Tibial nerve (tissue), 4 donors: ENCODE measurements at regions not wholly inside any gene's neighbourhood (a gene's known extent, or its start where the extent isn't known, plus 50 kb on each side); places are given as distances from the start of the nearest gene placed in this dataset.

ENCODE experiments used
- EP300 ChIP-seq, 2 donors: sonication (generic); formaldehyde crosslinking; IDR thresholded peaks; one replicate each; pipeline ENCODE4 v1.6.1; 2017; ENCODE audit warnings: antibody characterized with exemption in 2 of 2, mild to moderate bottlenecking in 1 of 2
- POLR2A ChIP-seq, 2 donors: fragments of 450-650 bp; IDR thresholded peaks; one replicate each; pipeline ENCODE4 v1.6.1; 2017; ENCODE audit warnings: antibody characterized with exemption in 2 of 2, mild to moderate bottlenecking in 2 of 2, moderate library complexity in 2 of 2
- TF ChIP-seq, protein P1 (sequence below), 5 experiments: fragments of 200-600 bp in 3 of 5; fragments of 450-650 bp in 2 of 5; sonication (generic) in 3 of 5; IDR thresholded peaks; one replicate each; pipeline ENCODE4 v1.5.1; 2016 to 2019; ENCODE audit warnings: antibody characterized with exemption in 5 of 5, mild to moderate bottlenecking in 3 of 5, moderate library complexity in 2 of 5

GRCh38 chr4:131093303-131093702 is 1997.4 kb downstream of the C4orf33 start:
- TF ChIP-seq, protein P1, sequence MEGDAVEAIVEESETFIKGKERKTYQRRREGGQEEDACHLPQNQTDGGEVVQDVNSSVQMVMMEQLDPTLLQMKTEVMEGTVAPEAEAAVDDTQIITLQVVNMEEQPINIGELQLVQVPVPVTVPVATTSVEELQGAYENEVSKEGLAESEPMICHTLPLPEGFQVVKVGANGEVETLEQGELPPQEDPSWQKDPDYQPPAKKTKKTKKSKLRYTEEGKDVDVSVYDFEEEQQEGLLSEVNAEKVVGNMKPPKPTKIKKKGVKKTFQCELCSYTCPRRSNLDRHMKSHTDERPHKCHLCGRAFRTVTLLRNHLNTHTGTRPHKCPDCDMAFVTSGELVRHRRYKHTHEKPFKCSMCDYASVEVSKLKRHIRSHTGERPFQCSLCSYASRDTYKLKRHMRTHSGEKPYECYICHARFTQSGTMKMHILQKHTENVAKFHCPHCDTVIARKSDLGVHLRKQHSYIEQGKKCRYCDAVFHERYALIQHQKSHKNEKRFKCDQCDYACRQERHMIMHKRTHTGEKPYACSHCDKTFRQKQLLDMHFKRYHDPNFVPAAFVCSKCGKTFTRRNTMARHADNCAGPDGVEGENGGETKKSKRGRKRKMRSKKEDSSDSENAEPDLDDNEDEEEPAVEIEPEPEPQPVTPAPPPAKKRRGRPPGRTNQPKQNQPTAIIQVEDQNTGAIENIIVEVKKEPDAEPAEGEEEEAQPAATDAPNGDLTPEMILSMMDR (IDR thresholded peaks at IDR 0.05) = no peak
- TF ChIP-seq POLR2A (IDR thresholded peaks at IDR 0.05) (no peak), EP300 (IDR thresholded peaks at IDR 0.05) (no peak)
